Thyroid gland (tissue), 4 donors: ENCODE measurements at regions not wholly inside any gene's neighbourhood (a gene's known extent, or its start where the extent isn't known, plus 50 kb on each side); places are given as distances from the start of the nearest gene placed in this dataset.

Source experiments
- CTCF ChIP-seq, 6 experiments: fragments of 200-600 bp in 3 of 6; fragments of 450-650 bp in 3 of 6; sonication (generic) in 3 of 6; IDR thresholded peaks; one replicate each; pipeline ENCODE4 v1.5.1; 2016 to 2019; ENCODE audit warnings: antibody characterized with exemption in 6 of 6, mild to moderate bottlenecking in 2 of 6, inconsistent platforms in 1 of 6, moderate library complexity in 1 of 6
- POLR2A ChIP-seq, 2 donors: fragments of 450-650 bp; IDR thresholded peaks; one replicate each; pipeline ENCODE4 v1.6.1; 2017; ENCODE audit warnings: antibody characterized with exemption in 2 of 2, mild to moderate bottlenecking in 2 of 2, moderate library complexity in 1 of 2

- TF ChIP-seq CTCF (IDR thresholded peaks at IDR 0.05) (no peak), POLR2A (IDR thresholded peaks at IDR 0.05) (no peak)
Observed at GRCh38 chrX:4373791-4374190, 660.3 kb upstream of the PRKX start.
